Right lobe of liver (tissue), 6 donors: ENCODE measurements at regions not wholly inside any gene's neighbourhood (a gene's known extent, or its start where the extent isn't known, plus 50 kb on each side); places are given as distances from the start of the nearest gene placed in this dataset.

ENCODE experiments used
- ATAC-seq, 4 donors: fragments of 200-7000 bp; cut with Tn5 transposase; one replicate each; pipeline ENCODE4 v1.9.1; 2020; ENCODE audit warnings: mild to moderate bottlenecking in 4 of 4, moderate library complexity in 4 of 4
- DNase-seq, 3 donors: peaks; one replicate each; pipeline ENCODE4 v3.0.0-alpha.2; 2020
- H3K27ac ChIP-seq, 3 donors: fragments of 200-600 bp; one replicate each; pipeline ENCODE4 v1.8.0; 2022
- H3K27me3 ChIP-seq, 2 donors: fragments of 200-600 bp; one replicate each; pipeline ENCODE4 v1.8.0; 2022
- H3K36me3 ChIP-seq, 4 donors: fragments of 200-600 bp; sonication (generic) in 1 of 4; one replicate each; pipeline versions ENCODE4 v1.5.1 to v1.8.0; 2017 to 2022; ENCODE audit warnings: control low read depth in 1 of 4
- H3K4me1 ChIP-seq, 4 donors: fragments of 200-600 bp; sonication (generic) in 1 of 4; one replicate each; pipeline versions ENCODE4 v1.5.1 to v1.8.0; 2017 to 2022; ENCODE audit warnings: control low read depth in 1 of 4
- H3K4me3 ChIP-seq, 3 donors: fragments of 200-600 bp; one replicate each; pipeline ENCODE4 v1.8.0; 2022
- H3K9me3 ChIP-seq, 4 donors: fragments of 200-600 bp; sonication (generic) in 1 of 4; one replicate each; pipeline versions ENCODE4 v1.5.1 to v1.8.0; 2017 to 2022; ENCODE audit warnings: control low read depth in 1 of 4
- CTCF ChIP-seq, 4 donors: fragments of 200-600 bp in 3 of 4; fragments of 450-650 bp in 1 of 4; IDR thresholded peaks; one replicate each; pipeline versions ENCODE4 v1.5.1 to v1.8.0; 2016 to 2022; ENCODE audit warnings: antibody characterized with exemption in 4 of 4, mild to moderate bottlenecking in 2 of 4
- POLR2A ChIP-seq: fragments of 450-650 bp; IDR thresholded peaks from one replicate; pipeline ENCODE4 v1.6.1; 2017; ENCODE audit warnings: antibody characterized with exemption, mild to moderate bottlenecking
- WGBS: methylation state at CpG from one replicate; pipeline ENCODE4 v1.1.6; 2018; ENCODE audit warnings: low coverage, low lambda C conversion rate; ENCODE audit not compliant: insufficient coverage; ENCODE audit errors: missing lambda C conversion rate; 5-methylcytosine and 5-hydroxymethylcytosine counted together
- intact Hi-C, 2 donors: fragments of 100-400 bp; cut with DNase I; formaldehyde crosslinking; loops; one replicate each; pipeline versions ENCODE4 v1.11.2 to v1.14.1; 2022
- donor health status: DM: no; HTN: yes; CAD: no.
- donor health status: DM: no; HTN: no; CAD: no.
- donor health status: DM: no; HTN: no; CAD: no.
- donor health status: DM: no; HTN: yes; CAD: no.
- donor health status: DM: no; HTN: yes; CAD: no.

GRCh38 chr3:160134964-160135363 lies 90.3 kb upstream of the C3orf80 start:
- 14% methylated on average over 2 of the region's 2 CpGs for WGBS
- no peaks in the 10 kb centered on the region for H3K9me3 ChIP-seq
- TF ChIP-seq CTCF (IDR thresholded peaks at IDR 0.05): no peak
- TF ChIP-seq POLR2A: no peak
- no peak for DNase-seq
- H3K4me3 ChIP-seq: no peak overlapping the region
- intact Hi-C loops: loop anchor here (10.0 kb wide), 1 partner anchor 100 kb away; no protein-coding TSS in a partner anchor
- no peaks in the 10 kb centered on the region for H3K36me3 ChIP-seq
- H3K4me1 ChIP-seq: no peaks in the 10 kb centered on the region
- H3K27ac ChIP-seq: no peak overlapping the region
- ATAC-seq: peak; percentile 45 to 63 (median 50)
- no peaks in the 10 kb centered on the region for H3K27me3 ChIP-seq

GRCh38 chr3:160135851-160136250 lies 89.4 kb upstream of the C3orf80 start:
- Histone ChIP-seq H3K27ac (no peak overlapping the region), H3K27me3 (no peaks in the 10 kb centered on the region), H3K4me3 (no peak overlapping the region), H3K9me3 (no peaks in the 10 kb centered on the region), H3K4me1 (no peaks in the 10 kb centered on the region), H3K36me3 (no peaks in the 10 kb centered on the region)
- TF ChIP-seq POLR2A (no peak), CTCF (IDR thresholded peaks at IDR 0.05) (no peak)
- intact Hi-C loops: loop anchor here (10.0 kb wide), 1 partner anchor 101 kb away; no protein-coding TSS in a partner anchor
- no peak for DNase-seq
- ATAC-seq: no peak
- 64% methylated on average over 2 of the region's 2 CpGs for WGBS

- Histone ChIP-seq H3K36me3 (no peaks in the 10 kb centered on the region), H3K9me3 (no peaks in the 10 kb centered on the region), H3K4me3 (no peak overlapping the region), H3K4me1 (no peaks in the 10 kb centered on the region), H3K27ac (no peak overlapping the region), H3K27me3 (no peaks in the 10 kb centered on the region)
- TF ChIP-seq POLR2A (no peak), CTCF (IDR thresholded peaks at IDR 0.05) (no peak)
- intact Hi-C loops: loop anchor here (10.0 kb wide), 1 partner anchor 102 kb away; no protein-coding TSS in a partner anchor
- 70% methylated on average over 3 of the region's 4 CpGs for WGBS
- ATAC-seq (no peak), DNase-seq (no peak)
Measured at GRCh38 chr3:160136421-160136820, 88.8 kb upstream of the C3orf80 start.

- no peaks in the 10 kb centered on the region for H3K4me1 ChIP-seq
- intact Hi-C loops: loop anchor here (10.0 kb wide), 1 partner anchor 104 kb away; no protein-coding TSS in a partner anchor
- no peak overlapping the region for H3K4me3 ChIP-seq
- WGBS: 81% methylated on average over 3 of the region's 3 CpGs
- TF ChIP-seq CTCF (IDR thresholded peaks at IDR 0.05) (no peak), POLR2A (no peak)
- H3K27me3 ChIP-seq: no peaks in the 10 kb centered on the region
- ATAC-seq: no peak
- no peak overlapping the region for H3K27ac ChIP-seq
- DNase-seq: no peak
- no peaks in the 10 kb centered on the region for H3K9me3 ChIP-seq
- no peaks in the 10 kb centered on the region for H3K36me3 ChIP-seq
Measured at GRCh38 chr3:160139291-160139690, 85.9 kb upstream of the C3orf80 start.

- intact Hi-C loops: no loop called here
- WGBS: 76% methylated on average over 2 of the region's 2 CpGs
Measured at GRCh38 chr3:160140756-160141155, 84.5 kb upstream of the C3orf80 start.

More at GRCh38 chr3:160140756-160141155, 84.5 kb upstream of the C3orf80 start:
- Histone ChIP-seq H3K4me1 (no peaks in the 10 kb centered on the region), H3K4me3 (no peak overlapping the region), H3K27me3 (no peaks in the 10 kb centered on the region), H3K9me3 (no peaks in the 10 kb centered on the region), H3K36me3 (no peaks in the 10 kb centered on the region), H3K27ac (no peak overlapping the region)
- TF ChIP-seq POLR2A: no peak
- TF ChIP-seq CTCF (IDR thresholded peaks at IDR 0.05): no peak
- ATAC-seq (no peak), DNase-seq (no peak)
